ENCODE measurements at regions not wholly inside any gene's neighbourhood (a gene's known extent, or its start where the extent isn't known, plus 50 kb on each side); places are given as distances from the start of the nearest gene placed in this dataset.

DNA sequence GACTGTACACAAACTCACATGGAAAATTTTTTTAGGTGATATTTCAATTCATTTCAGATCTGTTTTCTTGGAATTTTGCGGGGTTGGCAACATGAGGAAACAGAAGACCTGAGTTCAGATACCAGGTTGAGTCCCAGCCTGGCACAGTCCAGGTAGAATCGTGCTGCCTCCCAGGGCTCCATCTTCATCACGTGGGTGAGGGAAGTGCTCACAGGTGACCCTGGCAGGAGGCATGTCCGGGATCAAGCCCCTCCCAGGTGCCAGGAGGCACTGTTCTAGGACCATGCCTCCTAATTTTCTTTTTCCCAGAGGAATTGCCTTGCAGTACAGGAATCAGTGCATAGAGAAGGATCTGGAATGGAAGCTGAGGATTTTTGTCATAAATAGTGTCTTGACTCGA lies 318.3 kb upstream of the IRX4 start:
- DNase-seq (no peak), ATAC-seq (no peak)
- Histone ChIP-seq H3K4me1 (no peaks in the 10 kb centered on the region), H3K9me3 (no peaks in the 10 kb centered on the region), H3K36me3 (replicated peaks in 1 of 2; ENCODE audit: insufficient read depth in 1 of 2, low read depth in 2 of 2) (no peaks in the 10 kb centered on the region), H3K4me3 (no peak overlapping the region), H3K27ac (no peak overlapping the region), H3K27me3 (no peaks in the 10 kb centered on the region)
- WGBS, 2 donors, result 39 to 43% methylated on average over 5 of the region's 5 CpGs
- intact Hi-C loops (cut with DNase I), result no loop called here
- TF ChIP-seq, protein P1, sequence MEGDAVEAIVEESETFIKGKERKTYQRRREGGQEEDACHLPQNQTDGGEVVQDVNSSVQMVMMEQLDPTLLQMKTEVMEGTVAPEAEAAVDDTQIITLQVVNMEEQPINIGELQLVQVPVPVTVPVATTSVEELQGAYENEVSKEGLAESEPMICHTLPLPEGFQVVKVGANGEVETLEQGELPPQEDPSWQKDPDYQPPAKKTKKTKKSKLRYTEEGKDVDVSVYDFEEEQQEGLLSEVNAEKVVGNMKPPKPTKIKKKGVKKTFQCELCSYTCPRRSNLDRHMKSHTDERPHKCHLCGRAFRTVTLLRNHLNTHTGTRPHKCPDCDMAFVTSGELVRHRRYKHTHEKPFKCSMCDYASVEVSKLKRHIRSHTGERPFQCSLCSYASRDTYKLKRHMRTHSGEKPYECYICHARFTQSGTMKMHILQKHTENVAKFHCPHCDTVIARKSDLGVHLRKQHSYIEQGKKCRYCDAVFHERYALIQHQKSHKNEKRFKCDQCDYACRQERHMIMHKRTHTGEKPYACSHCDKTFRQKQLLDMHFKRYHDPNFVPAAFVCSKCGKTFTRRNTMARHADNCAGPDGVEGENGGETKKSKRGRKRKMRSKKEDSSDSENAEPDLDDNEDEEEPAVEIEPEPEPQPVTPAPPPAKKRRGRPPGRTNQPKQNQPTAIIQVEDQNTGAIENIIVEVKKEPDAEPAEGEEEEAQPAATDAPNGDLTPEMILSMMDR (IDR thresholded peaks at IDR 0.05), result no peak
- no peak for TF ChIP-seq POLR2A (IDR thresholded peaks at IDR 0.05)

DNA sequence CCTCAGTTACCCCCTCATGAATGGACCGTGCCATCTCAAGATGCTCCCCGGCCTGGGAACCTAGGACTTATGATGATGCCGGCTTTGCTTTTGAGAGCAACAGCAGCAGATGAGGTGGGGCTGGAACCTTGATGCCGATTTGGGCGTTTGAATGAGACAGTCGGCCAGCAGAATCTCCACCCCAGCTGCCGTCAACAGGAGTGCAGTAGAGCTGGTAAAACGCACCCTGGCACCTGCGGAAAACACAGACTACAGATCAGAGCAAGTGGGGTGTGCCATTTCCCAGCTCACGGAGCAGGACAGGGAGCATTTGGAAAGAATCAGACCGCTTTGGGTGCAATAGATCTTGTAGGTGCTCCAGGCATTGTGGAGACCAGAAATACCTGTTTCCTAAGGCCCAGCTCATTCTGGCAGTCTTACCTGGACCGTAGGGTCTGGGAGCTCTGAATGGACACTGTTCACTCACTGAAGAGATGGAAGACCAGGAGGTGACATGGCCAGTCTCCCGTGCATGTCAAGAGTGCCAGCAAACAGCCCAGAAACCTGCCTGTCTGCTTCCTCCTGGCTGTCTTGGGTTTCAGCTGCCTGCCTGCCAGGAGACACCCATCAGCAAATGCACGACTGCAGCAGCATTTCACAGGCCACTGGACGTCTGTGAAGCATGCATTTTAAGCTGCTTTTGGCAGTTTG lies 317.7 kb upstream of the IRX4 start:
- TF ChIP-seq, protein P1 (IDR thresholded peaks at IDR 0.05), result no peak
- TF ChIP-seq POLR2A (IDR thresholded peaks at IDR 0.05), result no peak
- no peak overlapping the region for H3K27ac ChIP-seq
- H3K4me3 ChIP-seq, result no peak overlapping the region
- ATAC-seq, result no peak
- H3K9me3 ChIP-seq, result no peaks in the 10 kb centered on the region
- H3K36me3 ChIP-seq (replicated peaks in 1 of 2; ENCODE audit: insufficient read depth in 1 of 2, low read depth in 2 of 2), result no peaks in the 10 kb centered on the region
- 39 to 42% methylated on average over 12 to 15 of the region's 15 CpGs for WGBS, 2 donors
- H3K4me1 ChIP-seq, result no peaks in the 10 kb centered on the region
- no peak for DNase-seq
- no peaks in the 10 kb centered on the region for H3K27me3 ChIP-seq
- intact Hi-C loops (cut with DNase I), result no loop called here

DNA sequence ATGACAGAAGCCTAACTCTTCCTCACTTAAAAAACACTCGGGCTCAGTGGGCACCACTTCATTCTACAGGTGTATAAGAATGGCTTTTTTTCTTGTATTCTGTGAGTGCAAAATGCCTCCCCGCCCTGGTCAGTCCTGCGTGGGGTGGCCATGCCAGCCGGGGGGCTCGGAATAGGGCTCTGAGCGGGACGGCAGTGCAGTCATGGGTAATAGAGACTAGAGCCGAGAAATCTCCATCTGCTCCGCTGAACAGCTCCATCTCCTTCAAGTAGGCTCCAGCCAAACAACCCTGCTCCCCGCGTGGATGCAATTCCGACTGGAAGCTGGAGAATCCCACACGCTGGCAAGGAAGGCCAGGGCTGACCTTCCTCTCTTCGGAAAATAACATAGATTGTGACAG lies 317.0 kb upstream of the IRX4 start:
- no peaks in the 10 kb centered on the region for H3K36me3 ChIP-seq (replicated peaks in 1 of 2; ENCODE audit: insufficient read depth in 1 of 2, low read depth in 2 of 2)
- no peak overlapping the region for H3K4me3 ChIP-seq
- H3K4me1 ChIP-seq, result no peaks in the 10 kb centered on the region
- ATAC-seq (no peak), DNase-seq (no peak)
- no peaks in the 10 kb centered on the region for H3K27me3 ChIP-seq
- no peak overlapping the region for H3K27ac ChIP-seq
- H3K9me3 ChIP-seq, result peaks cover 0 to 6% (median 0%) of the 10 kb centered on the region in 3 donors
- intact Hi-C loops (cut with DNase I), result no loop called here
- TF ChIP-seq, protein P1 (IDR thresholded peaks at IDR 0.05), result no peak
- no peak for TF ChIP-seq POLR2A (IDR thresholded peaks at IDR 0.05)
- WGBS, 2 donors, result 59 to 66% methylated on average over 13 to 14 of the region's 14 CpGs

DNA sequence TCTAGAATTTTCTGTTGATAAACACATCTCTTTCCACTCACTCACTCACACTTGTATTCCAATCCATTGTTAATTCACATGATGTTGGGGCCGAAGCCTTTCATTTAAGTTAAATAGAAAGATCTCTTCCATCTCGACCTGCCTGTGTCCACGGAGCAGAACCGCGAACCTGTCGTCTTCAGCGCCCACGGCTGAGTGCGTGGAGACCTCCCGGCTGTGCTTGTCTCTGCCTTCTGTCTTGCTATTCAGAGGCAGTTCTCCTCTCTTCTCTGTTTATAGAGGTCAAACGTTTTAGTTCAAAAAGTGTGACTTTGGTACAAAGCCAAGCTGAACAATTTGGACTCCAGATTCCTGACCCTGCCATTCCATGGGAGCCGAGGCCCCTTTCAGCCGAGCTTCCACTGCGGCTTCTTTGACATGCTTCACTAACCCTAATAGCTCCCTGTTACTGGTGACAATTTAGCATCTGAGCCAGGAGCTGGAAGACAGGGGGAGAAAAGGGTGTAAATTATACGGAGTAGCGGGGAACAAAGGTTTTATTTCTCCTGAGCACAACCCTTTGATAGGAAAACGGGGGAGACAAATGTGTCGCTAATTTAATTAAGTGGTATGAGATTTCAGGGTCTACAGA lies 314.4 kb upstream of the IRX4 start:
- DNase-seq (no peak), ATAC-seq (no peak)
- Histone ChIP-seq H3K27me3 (no peaks in the 10 kb centered on the region), H3K27ac (no peak overlapping the region), H3K4me1 (no peaks in the 10 kb centered on the region), H3K9me3 (peaks cover 0 to 6% (median 0%) of the 10 kb centered on the region in 3 donors), H3K4me3 (no peak overlapping the region), H3K36me3 (replicated peaks in 1 of 2; ENCODE audit: insufficient read depth in 1 of 2, low read depth in 2 of 2) (no peaks in the 10 kb centered on the region)
- intact Hi-C loops (cut with DNase I), result no loop called here
- TF ChIP-seq POLR2A (IDR thresholded peaks at IDR 0.05), result no peak
- TF ChIP-seq, protein P1 (IDR thresholded peaks at IDR 0.05), result no peak
- WGBS, 2 donors, result 61 to 62% methylated on average over 18 of the region's 18 CpGs

DNA sequence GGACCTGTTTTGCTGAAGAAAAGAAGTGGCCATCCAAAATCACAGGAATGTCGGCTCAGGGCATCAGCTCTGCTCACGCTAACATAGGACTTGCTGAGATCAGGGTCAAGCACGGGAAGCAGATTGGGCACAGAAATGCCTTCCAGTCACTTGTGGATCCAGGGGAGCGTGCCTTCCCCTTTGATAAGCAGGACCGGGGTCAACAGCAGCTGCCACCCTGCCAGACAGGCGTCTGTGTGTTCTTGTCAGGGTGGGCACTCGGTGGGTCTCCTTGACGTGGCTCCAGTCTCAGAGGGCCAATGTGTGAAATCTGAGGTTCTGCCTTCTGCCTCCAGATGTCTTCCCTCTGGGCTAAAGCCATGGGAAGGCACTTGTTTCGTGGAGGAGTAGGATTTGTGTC lies 313.7 kb upstream of the IRX4 start:
- TF ChIP-seq, protein P1 (IDR thresholded peaks at IDR 0.05), result no peak
- TF ChIP-seq POLR2A (IDR thresholded peaks at IDR 0.05), result no peak
- ATAC-seq (no peak), DNase-seq (no peak)
- Histone ChIP-seq H3K36me3 (replicated peaks in 1 of 2; ENCODE audit: insufficient read depth in 1 of 2, low read depth in 2 of 2) (no peaks in the 10 kb centered on the region), H3K27ac (no peak overlapping the region), H3K4me3 (no peak overlapping the region), H3K27me3 (no peaks in the 10 kb centered on the region), H3K9me3 (peaks cover 0 to 6% (median 0%) of the 10 kb centered on the region in 3 donors), H3K4me1 (no peaks in the 10 kb centered on the region)
- intact Hi-C loops (cut with DNase I), result no loop called here
- WGBS, 2 donors, result 26 to 43% methylated on average over 6 to 9 of the region's 9 CpGs

Measured in body of pancreas (tissue), 4 donors.